NCI-H446 treated with DMSO at 0.1 percent for 48 hours (cell line): ENCODE measurements at regions not wholly inside any gene's neighbourhood (a gene's known extent, or its start where the extent isn't known, plus 50 kb on each side); places are given as distances from the start of the nearest gene placed in this dataset.
"Not testable (repeated sequence)": the region's sequence is repeated elsewhere in the genome, so short reads cannot be mapped to it uniquely, and the experiment has no call there.

Source experiments
- DNase-seq: peaks from one replicate; lab custom pipeline; 2025; lab: John Stamatoyannopoulos, UW

- DNase-seq = no peak
Measured at GRCh38 chr5:125085797-125086505, 339.5 kb upstream of the ZNF608 start.

- no peak for DNase-seq
Measured at GRCh38 chr5:125088522-125089105, 342.2 kb upstream of the ZNF608 start.

GRCh38 chr5:125092138-125092537 lies 345.7 kb upstream of the ZNF608 start:
- DNase-seq = not testable (repeated sequence)

DNA sequence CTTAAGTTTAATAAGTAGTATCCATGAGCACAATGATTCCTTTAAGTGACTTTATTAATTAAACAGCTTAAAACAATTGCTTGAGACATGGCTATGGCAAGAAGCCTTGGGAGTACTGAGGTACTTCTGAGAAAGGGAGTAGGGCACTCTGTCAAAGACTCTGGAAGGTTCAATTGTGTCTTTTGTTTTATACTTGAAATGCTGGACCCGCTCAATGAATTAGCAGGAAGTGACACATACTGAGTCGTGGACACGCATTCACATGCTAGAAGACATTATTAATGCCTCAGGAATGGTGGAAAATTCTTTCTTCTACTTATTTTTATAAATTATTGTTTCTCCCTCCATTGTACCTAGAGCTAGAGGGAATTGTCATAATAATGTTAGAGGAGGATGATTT lies 347.3 kb upstream of the ZNF608 start:
- DNase-seq = no peak

- DNase-seq = no peak
Measured at GRCh38 chr5:125100342-125100741, 353.9 kb upstream of the ZNF608 start.

DNA sequence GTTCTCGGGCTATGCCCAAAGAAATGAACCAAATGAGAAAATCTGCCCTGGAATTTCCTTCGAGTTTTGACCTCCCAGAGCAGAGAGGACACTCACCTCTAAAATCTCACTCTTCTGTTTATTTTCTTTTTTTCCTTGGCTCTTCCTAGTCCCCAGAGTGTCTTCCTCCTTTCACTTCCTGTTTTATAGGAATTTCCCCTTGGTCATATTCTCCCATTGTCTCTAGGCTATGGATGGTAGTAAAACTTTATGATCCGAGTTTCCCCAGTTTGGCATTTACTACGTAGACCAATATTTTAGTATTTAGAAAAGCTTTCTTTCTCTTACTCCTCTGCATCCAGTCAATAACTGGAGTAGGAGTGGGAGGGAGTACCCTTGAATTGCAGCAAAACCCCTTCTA lies 354.5 kb upstream of the ZNF608 start:
- DNase-seq = no peak

GRCh38 chr5:125103459-125103858 lies 357.0 kb upstream of the ZNF608 start:
- no peak for DNase-seq

- DNase-seq = no peak
Measured at GRCh38 chr5:125106271-125106670, 359.8 kb upstream of the ZNF608 start.

- no peak for DNase-seq
Measured at GRCh38 chr5:125106881-125107280, 360.4 kb upstream of the ZNF608 start.

GRCh38 chr5:125109293-125109692 lies 362.9 kb upstream of the ZNF608 start:
- peak; percentile 18 for DNase-seq

DNA sequence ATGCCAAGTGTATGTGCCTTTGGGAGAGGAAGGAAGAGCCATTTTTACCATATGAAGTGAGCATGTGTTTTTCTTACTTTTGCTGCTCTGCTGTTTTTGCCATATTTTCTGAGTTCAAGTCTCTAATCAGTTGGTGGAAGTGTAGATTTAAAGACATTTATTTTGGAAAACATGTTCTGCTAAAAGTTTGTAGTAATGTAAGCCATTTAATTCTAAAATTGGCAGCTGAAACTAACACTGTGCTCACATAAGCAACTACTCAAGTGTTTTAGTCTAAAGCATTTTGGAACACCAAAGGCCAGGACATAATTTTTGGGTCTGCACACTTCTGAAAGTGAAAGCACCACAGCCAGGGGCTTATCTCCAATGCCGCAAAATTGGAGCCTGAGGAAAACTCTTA lies 363.4 kb upstream of the ZNF608 start:
- no peak for DNase-seq

DNA sequence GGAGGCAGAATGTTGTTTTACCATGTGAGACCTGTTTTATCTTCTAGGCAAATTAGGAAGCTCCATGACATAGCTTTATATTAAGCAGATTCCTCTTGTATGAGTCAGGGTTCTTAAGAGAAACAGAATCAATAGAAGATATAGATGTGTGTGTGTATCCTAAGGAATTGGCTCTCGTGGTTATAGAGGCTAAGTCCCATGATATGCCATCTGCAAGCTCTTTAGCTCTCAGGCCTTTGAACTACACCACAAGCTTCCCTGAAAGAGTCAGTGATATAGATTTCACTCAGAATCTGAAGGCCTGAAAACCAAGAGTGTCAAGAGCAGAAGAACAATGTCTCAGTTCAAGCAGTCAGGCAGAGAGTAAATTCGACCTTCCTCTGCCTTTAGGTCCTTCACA lies 365.8 kb upstream of the ZNF608 start:
- DNase-seq = no peak

DNA sequence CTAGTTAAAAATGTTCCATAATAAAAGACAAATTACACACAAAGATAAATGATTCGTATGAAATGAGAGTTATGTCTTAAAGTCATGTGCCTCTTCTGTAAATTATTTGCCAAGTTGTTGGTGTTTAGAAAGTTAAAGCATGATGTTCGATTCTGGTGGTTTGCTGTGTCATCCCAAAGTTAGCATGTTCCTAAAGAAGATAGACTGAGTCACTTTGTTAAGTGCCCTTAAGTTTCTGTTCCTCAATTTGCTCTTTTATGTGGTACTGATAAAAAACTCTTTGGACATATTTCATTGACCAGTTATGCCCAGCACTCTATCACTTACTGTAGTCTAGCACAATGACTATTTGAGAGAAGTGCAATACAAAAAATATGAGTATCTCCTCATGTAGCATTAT lies 366.9 kb upstream of the ZNF608 start:
- DNase-seq = no peak

DNA sequence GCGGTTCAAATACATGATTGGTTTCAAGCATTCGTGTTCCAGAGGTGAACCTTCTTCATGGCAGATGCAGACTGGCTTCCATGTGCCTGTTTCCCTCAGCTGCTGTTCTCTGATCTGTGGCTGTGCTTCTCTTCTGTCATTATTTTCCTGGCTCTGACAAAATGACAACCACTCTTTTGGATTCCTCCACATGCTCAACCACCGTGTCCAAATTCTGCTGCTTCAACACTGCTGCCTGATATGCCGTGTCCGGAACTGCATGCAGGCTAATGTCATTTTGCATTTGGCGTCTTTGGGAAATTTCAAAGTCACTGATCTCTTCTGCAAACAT lies 368.7 kb upstream of the ZNF608 start:
- DNase-seq = no peak

- DNase-seq = no peak
Measured at GRCh38 chr5:125117566-125117965, 371.1 kb upstream of the ZNF608 start.

- no peak for DNase-seq
Measured at GRCh38 chr5:125120012-125120411, 373.6 kb upstream of the ZNF608 start.

- DNase-seq = no peak
Measured at GRCh38 chr5:125125031-125125823, 378.8 kb upstream of the ZNF608 start.

DNA sequence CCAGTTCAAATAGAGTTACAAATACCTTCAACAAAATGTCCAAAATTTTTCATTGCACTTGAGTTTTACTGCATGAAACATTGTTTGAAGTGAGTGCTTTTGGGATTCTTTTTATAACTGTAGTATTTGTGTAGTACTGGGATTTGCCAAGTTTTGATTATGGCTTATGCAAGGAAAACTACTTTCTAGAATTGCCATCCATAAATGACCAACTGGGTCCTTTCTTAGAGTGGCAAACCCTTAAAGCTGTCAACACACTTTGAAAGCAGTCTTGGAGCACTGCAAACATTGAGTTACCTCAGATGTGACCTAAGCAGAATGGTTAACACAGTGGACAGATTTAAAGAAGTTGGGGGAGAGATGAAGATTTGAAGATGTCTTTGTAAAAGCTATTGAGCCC lies 379.6 kb upstream of the ZNF608 start:
- no peak for DNase-seq

GRCh38 chr5:125129151-125129806 lies 382.8 kb upstream of the ZNF608 start:
- DNase-seq = no peak

DNA sequence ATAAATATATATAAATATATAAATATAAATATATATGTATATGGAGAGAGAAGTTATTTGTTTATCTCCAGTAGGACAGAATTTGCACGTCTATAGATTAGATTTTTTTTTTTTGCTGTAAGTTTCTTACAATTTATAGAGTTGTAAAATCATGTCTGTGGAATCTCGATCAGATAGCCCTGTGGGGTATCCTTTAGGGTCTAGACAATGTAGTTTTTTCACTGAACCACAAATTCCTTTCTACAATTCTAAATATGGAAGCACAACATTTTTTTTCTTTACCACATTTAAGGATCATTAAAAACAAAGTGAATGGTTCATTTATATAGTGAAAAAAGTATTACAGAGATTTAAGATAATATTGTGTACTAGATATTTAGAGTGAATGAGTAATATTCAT lies 384.2 kb upstream of the ZNF608 start:
- DNase-seq = no peak

GRCh38 chr5:125134216-125135081 lies 388.0 kb upstream of the ZNF608 start:
- no peak for DNase-seq

DNA sequence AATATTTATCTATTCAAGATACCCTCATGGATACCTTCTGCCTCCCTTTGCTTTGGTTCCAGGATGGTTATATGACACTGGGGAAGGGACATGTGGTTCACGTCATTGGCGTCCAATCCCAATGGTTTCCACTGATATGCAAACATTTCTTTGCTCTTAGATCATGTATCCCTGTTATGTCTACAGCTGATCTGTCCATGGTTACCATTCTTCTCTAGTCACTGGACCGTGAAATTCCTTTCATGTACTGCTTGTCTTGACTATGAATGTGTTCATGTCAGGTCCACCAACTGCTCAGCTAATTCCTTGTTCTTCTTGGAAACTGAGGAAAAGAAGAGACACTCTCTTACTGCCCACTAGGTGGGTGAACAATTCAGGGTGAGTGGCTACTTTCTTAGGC lies 391.1 kb upstream of the ZNF608 start:
- DNase-seq = no peak
